ENCODE measurements at regions not wholly inside any gene's neighbourhood (a gene's known extent, or its start where the extent isn't known, plus 50 kb on each side); places are given as distances from the start of the nearest gene placed in this dataset.
"Not testable (repeated sequence)": the region's sequence is repeated elsewhere in the genome, so short reads cannot be mapped to it uniquely, and the experiment has no call there.

DNA sequence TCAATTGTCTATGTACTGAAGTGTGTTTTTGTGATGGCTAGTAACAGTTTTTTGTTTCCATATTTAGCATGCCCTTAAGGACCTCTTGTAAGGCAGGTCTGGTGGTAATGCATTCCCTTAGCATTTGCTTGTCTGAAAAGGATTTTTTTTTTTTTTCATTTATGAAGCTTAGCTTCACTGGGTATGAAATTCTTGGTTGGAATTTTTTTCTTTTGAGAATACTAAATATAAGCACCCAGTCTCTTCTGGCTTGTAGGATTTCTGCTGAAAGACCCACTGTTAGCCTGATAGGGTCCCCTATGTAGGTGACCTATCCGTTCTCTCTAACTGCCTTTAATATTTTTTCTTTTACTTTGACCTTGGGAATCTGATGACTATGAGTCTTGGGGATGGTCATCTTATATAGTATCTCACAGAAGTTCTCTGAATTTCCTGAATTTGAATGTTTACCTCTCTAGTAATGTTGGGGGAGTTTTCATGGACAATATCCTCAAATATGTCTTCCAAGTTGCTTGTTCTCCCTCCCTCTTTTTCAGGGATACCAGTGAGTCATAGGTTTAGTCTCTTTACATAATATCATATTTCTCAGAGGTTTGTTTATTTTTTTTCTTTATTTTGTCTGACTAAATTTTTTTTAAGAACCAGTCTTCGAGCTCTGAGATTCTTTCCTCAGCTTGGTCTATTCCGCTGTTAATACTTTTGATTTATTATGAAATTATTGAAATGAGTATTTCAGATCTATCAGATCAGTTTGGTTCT is 157.1 kb upstream of the PGRMC2 start:
- no peak for DNase-seq

GRCh38 chr4:128440923-128441322 is 153.3 kb upstream of the PGRMC2 start:
- no peak for DNase-seq

GRCh38 chr4:128437023-128437422 is 149.4 kb upstream of the PGRMC2 start:
- not testable (repeated sequence) for DNase-seq

GRCh38 chr4:128429023-128429613 is 141.5 kb upstream of the PGRMC2 start:
- not testable (repeated sequence) for DNase-seq

DNA sequence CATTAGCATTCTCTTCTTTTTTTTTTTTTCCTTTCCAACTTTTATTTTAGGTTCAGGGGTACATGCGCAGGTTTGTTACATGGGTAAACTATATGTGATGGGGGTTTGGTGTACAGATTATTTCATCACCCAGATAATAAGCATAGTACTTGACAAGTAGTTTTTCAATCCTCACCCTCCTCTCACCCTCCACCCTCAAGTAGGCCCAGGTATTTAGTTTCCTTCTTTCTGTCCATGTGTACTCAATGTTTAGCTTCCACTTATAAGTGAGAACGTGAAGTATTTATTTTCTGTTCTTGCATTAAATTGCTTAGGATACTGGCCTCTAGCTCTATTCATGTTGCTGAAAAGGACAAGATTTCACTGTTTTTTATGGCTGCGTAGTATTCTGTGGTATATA is 140.8 kb upstream of the PGRMC2 start:
- no peak for DNase-seq

DNA sequence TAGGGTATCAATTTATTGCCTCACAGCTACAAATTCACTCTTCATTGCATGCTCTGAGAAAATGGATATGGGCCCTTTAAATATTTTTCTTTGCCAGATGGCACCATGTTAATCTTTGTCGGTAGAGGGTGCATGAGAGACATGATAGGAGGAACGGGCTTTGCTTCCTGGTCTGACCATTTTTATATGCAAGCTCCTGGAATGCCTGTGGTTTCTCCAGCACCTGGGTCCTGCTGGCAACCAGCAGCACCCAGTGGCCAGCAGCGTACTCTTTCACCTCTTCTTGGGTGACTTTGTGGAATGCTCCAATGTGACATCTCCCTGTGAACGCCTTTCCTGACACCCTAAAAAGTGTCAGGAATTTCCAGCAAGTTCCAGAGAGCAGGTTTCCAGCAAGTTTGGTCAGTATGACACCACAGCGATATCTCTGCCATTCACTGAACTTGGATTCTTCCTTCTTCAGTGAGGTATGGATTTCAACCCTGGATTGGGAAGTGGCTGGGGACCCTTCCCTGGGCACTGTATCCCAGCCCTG is 140.3 kb upstream of the PGRMC2 start:
- peak; percentile 75 for DNase-seq

GRCh38 chr4:128424527-128425497 is 137.2 kb upstream of the PGRMC2 start:
- peak; percentile 48 for DNase-seq

- DNase-seq = not testable (repeated sequence)
Observed at GRCh38 chr4:128422296-128422695, 134.7 kb upstream of the PGRMC2 start.

- DNase-seq = peak; percentile 40
Observed at GRCh38 chr4:128416921-128417320, 129.3 kb upstream of the PGRMC2 start.

- DNase-seq = no peak
Observed at GRCh38 chr4:128410037-128410436, 122.4 kb upstream of the PGRMC2 start.

DNA sequence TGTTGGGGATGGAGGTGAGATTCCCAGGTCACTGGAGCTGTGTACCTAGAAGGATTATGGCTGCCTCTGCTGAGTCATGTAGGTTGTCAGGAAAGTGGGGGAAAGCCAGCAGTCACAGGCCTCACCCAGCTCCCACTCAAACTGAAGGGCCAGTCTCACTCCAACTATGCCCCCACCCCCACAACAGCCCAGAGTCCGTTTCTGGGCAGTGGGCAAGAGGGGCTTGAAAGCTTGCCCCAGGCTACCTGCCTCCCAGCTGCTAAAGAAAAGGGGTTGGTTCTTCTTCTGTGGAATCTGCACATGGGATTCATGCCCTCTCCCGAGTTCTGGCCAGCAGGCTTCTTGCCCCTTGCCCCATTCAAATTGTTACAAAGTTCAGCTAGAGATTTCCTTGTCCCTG is 116.0 kb upstream of the PGRMC2 start:
- no peak for DNase-seq

DNA sequence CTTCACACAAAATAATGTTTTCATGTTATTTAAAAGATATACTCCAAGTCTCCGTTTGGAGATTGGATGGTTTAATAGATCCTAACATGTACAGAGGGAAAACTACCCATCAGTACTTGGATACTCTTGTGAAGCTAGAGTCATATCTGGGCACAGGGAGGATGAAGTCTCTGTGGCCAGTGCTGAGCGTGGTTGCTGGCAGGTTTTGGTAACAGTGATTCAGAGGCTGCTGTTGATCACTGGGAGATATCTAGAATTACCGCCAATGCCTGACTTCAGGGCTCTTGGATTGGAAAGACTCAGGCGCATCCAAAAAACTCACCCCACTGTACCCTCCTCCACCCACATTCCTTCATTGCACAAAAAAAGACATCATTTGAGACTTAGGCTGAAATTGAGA is 107.2 kb upstream of the PGRMC2 start:
- DNase-seq = peak; percentile 52

- peak; percentile 84 for DNase-seq
Observed at GRCh38 chr4:128393101-128393704, 105.6 kb upstream of the PGRMC2 start.

- DNase-seq = no peak
Observed at GRCh38 chr4:128390475-128390996, 102.9 kb upstream of the PGRMC2 start.

DNA sequence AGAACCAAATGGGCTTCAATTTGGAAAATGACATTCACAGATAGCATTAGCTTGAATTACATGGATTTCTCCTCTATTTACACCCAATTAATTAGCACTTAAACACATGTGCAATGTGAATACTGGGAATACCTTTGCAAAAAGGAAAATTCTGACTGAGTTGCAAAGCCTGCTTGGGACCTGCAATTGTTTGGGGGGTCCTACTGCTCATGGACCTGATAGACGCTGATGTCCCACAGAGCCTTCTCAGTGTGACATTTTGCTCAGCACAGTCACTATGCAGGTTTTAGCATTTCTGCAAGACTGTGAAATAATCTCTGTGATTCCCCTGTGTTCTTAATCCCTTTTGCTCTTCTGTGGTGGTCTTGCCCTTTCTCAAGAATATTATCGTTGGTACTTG is 101.2 kb upstream of the PGRMC2 start:
- no peak for DNase-seq

- peak; percentile 65 for DNase-seq
Observed at GRCh38 chr4:128388352-128388630, 100.7 kb upstream of the PGRMC2 start.

DNA sequence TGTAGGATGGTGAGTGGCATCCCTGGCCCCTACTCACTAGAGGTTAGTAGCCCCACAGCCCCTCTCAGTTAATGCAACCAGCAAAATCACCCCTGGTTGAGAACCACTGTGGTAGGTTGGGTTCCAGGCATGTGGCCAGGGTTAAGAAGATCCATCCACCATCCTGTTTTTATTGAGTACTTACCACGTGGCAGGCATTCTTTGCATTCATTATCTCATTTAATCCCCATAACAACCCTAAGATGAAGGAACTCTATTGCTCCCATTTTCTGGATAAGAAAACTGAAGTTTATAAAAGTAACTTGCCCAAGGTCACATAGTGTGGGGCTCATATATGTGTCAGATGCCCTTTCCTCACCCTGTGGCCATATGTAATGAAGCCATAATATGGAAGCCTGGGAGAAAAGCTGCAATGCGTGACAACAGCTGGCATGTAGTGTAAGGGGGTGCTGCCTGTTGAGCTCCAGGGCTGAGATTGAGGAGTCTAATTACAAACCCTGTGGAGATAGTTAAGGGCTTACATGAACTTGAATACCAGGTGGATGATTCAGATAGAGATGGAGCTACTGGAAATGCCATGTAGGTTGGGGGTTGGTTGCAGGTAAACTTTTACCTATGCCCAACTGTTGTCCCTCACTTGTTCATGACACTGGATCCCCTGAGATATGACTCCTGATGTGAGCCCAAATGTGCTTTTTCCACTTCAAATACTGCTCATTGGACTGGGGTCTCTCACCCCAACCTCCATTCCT is 100.2 kb upstream of the PGRMC2 start:
- DNase-seq = peak; percentile 63

- peak; percentile 97 for DNase-seq
Observed at GRCh38 chr4:128386761-128387599, 99.4 kb upstream of the PGRMC2 start.

DNA sequence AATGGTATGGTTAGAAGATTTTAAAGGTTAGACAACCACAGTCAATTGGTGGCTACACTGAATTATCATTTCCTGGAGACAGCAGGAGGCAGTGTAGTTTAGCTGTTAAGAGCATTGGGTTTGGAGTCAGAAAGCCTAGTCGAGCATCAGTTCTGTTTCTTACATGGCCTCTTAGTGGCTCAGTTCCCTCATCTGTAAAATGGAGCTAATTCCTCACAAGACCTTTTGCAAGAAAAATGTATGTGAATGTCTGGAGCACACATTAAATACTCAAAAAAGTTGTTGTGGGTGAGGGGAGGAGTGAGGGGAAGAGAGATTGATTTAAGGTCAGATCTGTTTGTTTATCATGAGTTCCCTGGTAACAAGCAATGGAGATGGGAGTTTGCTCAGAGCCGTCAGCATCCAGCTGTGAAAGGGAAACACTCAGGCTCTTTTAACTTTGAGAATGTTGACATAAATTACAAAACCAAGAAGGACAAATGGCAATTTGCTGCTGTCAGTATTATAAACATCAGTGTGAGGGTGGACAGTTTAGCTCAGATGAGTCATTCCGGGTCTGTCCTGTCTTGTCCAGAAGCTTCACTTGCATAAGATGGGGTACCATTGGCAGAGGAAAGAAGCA is 98.2 kb upstream of the PGRMC2 start:
- DNase-seq = peak; percentile 63

DNA sequence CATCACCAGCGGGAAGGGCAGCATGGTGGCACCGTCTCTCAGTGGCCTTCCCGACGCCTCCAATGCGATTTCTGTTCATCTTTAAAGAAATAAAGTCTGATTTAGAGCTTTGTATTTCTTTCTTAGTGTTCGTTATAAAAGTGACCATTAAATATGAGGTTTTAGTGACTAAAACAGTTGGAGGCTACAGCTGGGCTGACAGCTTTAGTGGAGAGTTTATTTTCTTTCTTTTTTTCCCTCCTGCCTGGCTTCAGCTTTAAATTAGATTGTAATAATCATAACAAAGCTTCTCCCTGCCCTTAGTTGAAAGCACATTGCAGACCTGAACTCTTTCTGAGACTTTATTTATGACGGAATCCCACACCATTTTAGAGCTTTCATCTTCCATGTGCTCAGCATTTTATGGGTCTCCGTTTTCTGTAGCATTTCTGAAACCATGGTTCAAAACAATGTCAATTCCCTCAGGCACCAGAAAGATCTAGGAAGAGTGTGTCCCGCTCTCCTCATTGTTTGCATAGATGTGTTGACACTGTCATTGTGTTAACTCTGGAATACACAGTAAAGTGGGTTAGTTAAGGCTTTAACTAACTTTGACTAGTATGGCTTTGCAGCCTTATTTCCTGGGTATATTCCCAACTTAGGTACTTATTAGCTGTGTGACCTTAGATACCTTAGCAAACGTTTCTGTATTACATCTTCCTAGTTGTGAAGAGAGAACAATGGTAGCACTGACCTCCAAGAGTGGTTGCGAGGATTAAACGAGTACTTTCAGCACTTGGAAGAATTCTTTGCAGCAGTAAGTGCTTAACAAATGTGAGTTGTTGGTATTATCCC is 97.4 kb upstream of the PGRMC2 start:
- DNase-seq = no peak

Measured in fibroblast of skin of right biceps (primary cell).